Hepatocyte (in vitro differentiated cells): ENCODE measurements at regions not wholly inside any gene's neighbourhood (a gene's known extent, or its start where the extent isn't known, plus 50 kb on each side); places are given as distances from the start of the nearest gene placed in this dataset.

ENCODE experiments used
- DNase-seq: peaks from one replicate; pipeline ENCODE4 v3.0.0-alpha.2; 2016; ENCODE audit warnings: low spot score
- H2AFZ ChIP-seq: fragments of 200-600 bp; sonication (generic); 2 replicates; pipeline ENCODE4 v1.6.0; 2016; ENCODE audit warnings: antibody characterized with exemption, mild to moderate bottlenecking
- H3K27ac ChIP-seq: fragments of 200-600 bp; sonication (generic); 2 replicates; pipeline ENCODE4 v1.5.1; 2016; ENCODE audit warnings: mild to moderate bottlenecking
- H3K27me3 ChIP-seq: fragments of 200-600 bp; sonication (generic); 2 replicates; pipeline ENCODE4 v1.6.1; 2016
- H3K36me3 ChIP-seq: fragments of 200-600 bp; sonication (generic); replicated peaks from 2 replicates; pipeline ENCODE4 v1.5.1; 2016; ENCODE audit warnings: low read depth; ENCODE audit not compliant: insufficient read depth
- H3K4me1 ChIP-seq: fragments of 200-600 bp; sonication (generic); 2 replicates; pipeline ENCODE4 v1.5.1; 2016; ENCODE audit warnings: mild to moderate bottlenecking, moderate library complexity; ENCODE audit not compliant: insufficient read depth
- H3K4me2 ChIP-seq: fragments of 200-600 bp; sonication (generic); 2 replicates; pipeline ENCODE4 v1.6.0; 2016
- H3K4me3 ChIP-seq: fragments of 200-600 bp; sonication (generic); 2 replicates; pipeline ENCODE4 v1.5.1; 2016; ENCODE audit warnings: mild to moderate bottlenecking
- H3K79me2 ChIP-seq: fragments of 200-600 bp; sonication (generic); 2 replicates; pipeline ENCODE4 v1.6.0; 2017; ENCODE audit warnings: mild to moderate bottlenecking
- H3K9me2 ChIP-seq: fragments of 200-600 bp; sonication (generic); replicated peaks from 2 replicates; pipeline ENCODE4 v1.6.0; 2017; ENCODE audit warnings: mild to moderate bottlenecking; ENCODE audit not compliant: insufficient read depth
- H3K9me3 ChIP-seq: fragments of 200-600 bp; sonication (generic); 2 replicates; pipeline ENCODE4 v1.5.1; 2016; ENCODE audit warnings: low read depth, mild to moderate bottlenecking
- H4K20me1 ChIP-seq: fragments of 200-600 bp; sonication (generic); 2 replicates; pipeline ENCODE4 v1.6.0; 2016; ENCODE audit warnings: mild to moderate bottlenecking; ENCODE audit not compliant: insufficient read depth, poor library complexity, severe bottlenecking
- CTCF ChIP-seq: fragments of 200-600 bp; sonication (generic); IDR thresholded peaks from 2 replicates; pipeline ENCODE4 v1.5.1; 2016; ENCODE audit warnings: antibody characterized with exemption, mild to moderate bottlenecking; ENCODE audit not compliant: poor library complexity
- EZH2 ChIP-seq: fragments of 200-600 bp; sonication (generic); IDR thresholded peaks from 2 replicates; pipeline ENCODE4 v1.6.1; 2016; ENCODE audit warnings: antibody characterized with exemption, mild to moderate bottlenecking, borderline replicate concordance
- EZH2phosphoT487 ChIP-seq: fragments of 200-600 bp; sonication (generic); IDR thresholded peaks from one replicate; pipeline ENCODE4 v1.6.1; 2018; ENCODE audit warnings: antibody characterized with exemption, mild to moderate bottlenecking, low read depth, moderate library complexity; ENCODE audit not compliant: unreplicated experiment, severe bottlenecking
- WGBS: methylation state at CpG from one replicate; pipeline ENCODE4 v1.1.6; 2016; ENCODE audit warnings: low lambda C conversion rate; ENCODE audit errors: missing lambda C conversion rate; 5-methylcytosine and 5-hydroxymethylcytosine counted together

GRCh38 chr1:232459087-232459486 lies 170.8 kb downstream of the SIPA1L2 start:
- Histone ChIP-seq H3K4me1 (no peaks in the 10 kb centered on the region), H2AFZ (no peak overlapping the region), H3K9me2 (no peaks in the 10 kb centered on the region), H3K9me3 (no peaks in the 10 kb centered on the region), H3K4me2 (no peak overlapping the region), H3K79me2 (peaks cover 19% of the 10 kb centered on the region), H3K27ac (no peak overlapping the region), H3K27me3 (no peaks in the 10 kb centered on the region), H3K36me3 (no peaks in the 10 kb centered on the region), H4K20me1 (no peaks in the 10 kb centered on the region), H3K4me3 (no peak overlapping the region)
- TF ChIP-seq EZH2phosphoT487 (no peak), EZH2 (no peak), CTCF (no peak)
- no peak for DNase-seq
- 78% methylated on average over 4 of the region's 4 CpGs for WGBS

DNA sequence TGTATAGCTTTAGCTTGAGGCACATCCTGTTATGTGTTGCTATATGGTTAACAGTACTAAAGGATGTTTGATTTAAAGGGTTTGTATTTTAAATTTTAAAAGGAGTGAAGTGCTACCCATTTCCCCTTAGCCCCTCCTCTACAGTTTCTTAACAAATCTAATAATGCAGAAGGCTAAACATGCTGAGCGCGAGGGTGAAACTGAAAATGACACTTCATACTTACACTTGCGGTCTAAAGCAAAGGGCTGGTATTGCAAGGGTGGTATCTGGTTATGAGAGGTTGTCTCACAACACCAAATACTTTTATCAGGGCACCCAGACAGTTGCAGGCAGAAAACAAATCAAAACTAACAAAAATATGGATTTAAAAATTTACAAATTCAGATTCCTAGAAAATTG lies 172.3 kb downstream of the SIPA1L2 start:
- Histone ChIP-seq H3K9me3 (no peaks in the 10 kb centered on the region), H3K4me3 (no peak overlapping the region), H2AFZ (no peak overlapping the region), H3K27ac (no peak overlapping the region), H3K4me2 (no peak overlapping the region), H4K20me1 (no peaks in the 10 kb centered on the region), H3K4me1 (no peaks in the 10 kb centered on the region), H3K27me3 (no peaks in the 10 kb centered on the region), H3K79me2 (peaks cover 21% of the 10 kb centered on the region), H3K36me3 (no peaks in the 10 kb centered on the region), H3K9me2 (no peaks in the 10 kb centered on the region)
- TF ChIP-seq EZH2 = no peak
- no peak for TF ChIP-seq CTCF
- TF ChIP-seq EZH2phosphoT487 = no peak
- WGBS = 93% methylated on average over 3 of the region's 3 CpGs
- DNase-seq = no peak

- H3K4me1 ChIP-seq = no peaks in the 10 kb centered on the region
- H3K36me3 ChIP-seq = no peaks in the 10 kb centered on the region
- H3K9me2 ChIP-seq = no peaks in the 10 kb centered on the region
- no peaks in the 10 kb centered on the region for H3K9me3 ChIP-seq
- no peak for DNase-seq
- TF ChIP-seq CTCF (no peak), EZH2phosphoT487 (no peak), EZH2 (no peak)
- H4K20me1 ChIP-seq = no peaks in the 10 kb centered on the region
- peaks cover 20% of the 10 kb centered on the region for H3K79me2 ChIP-seq
- H3K27me3 ChIP-seq = no peaks in the 10 kb centered on the region
- H3K4me3 ChIP-seq = no peak overlapping the region
- H3K27ac ChIP-seq = no peak overlapping the region
- no peak overlapping the region for H2AFZ ChIP-seq
- H3K4me2 ChIP-seq = no peak overlapping the region
- 75% methylated on average over 2 of the region's 2 CpGs for WGBS
Measured at GRCh38 chr1:232456714-232457113, 173.2 kb downstream of the SIPA1L2 start.

DNA sequence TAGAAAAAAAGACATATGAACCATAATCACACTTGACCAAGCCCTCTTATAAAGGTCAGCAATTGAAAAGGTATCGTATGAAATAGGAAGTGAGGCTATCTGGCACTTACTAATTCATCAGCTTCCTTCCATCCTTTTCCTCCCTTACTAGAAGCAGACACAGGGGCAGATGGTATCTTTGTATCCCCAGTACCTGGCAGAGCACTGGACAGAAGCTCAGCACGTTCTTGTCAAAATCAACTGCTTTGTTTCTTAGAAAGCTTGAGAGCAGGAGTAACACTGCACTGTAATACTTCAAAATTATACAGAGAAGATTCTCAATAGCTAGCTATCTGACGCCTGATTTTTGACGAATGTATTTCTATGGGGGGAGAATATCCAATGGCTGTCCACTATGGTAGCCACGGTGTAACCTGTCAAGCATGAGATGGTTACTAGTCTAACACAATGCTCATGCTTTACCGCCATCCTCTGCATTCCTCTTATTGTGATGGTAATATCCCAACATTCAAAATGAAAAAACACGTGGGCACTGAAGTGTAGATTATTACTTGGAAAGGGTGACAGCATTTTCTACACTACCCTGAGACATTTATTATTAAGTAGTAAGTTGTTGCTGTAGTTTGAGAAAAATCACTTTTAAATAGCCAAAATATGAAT lies 175.6 kb downstream of the SIPA1L2 start:
- Histone ChIP-seq H3K27ac (no peak overlapping the region), H3K4me2 (no peak overlapping the region), H3K4me1 (no peaks in the 10 kb centered on the region), H3K9me3 (no peaks in the 10 kb centered on the region), H3K36me3 (no peaks in the 10 kb centered on the region), H2AFZ (no peak overlapping the region), H3K79me2 (peaks cover 14% of the 10 kb centered on the region), H3K27me3 (no peaks in the 10 kb centered on the region), H4K20me1 (no peaks in the 10 kb centered on the region), H3K4me3 (no peak overlapping the region), H3K9me2 (no peaks in the 10 kb centered on the region)
- no peak for DNase-seq
- TF ChIP-seq EZH2phosphoT487 (no peak), EZH2 (no peak), CTCF (no peak)
- 85% methylated on average over 7 of the region's 7 CpGs for WGBS
